Cortex of kidney (tissue), 1 donor: ENCODE measurements at regions not wholly inside any gene's neighbourhood (a gene's known extent, or its start where the extent isn't known, plus 50 kb on each side); places are given as distances from the start of the nearest gene placed in this dataset.

ENCODE experiments used
- DNase-seq: peaks from one replicate; lab custom pipeline; 2025; lab: John Stamatoyannopoulos, UW

GRCh38 chr3:193827040-193827669, 234.1 kb downstream of the OPA1 start:
- no peak for DNase-seq

GRCh38 chr3:193827871-193828270, 234.9 kb downstream of the OPA1 start:
- no peak for DNase-seq

GRCh38 chr3:193828477-193828876, 235.5 kb downstream of the OPA1 start:
- DNase-seq: no peak

- no peak for DNase-seq
Observed at GRCh38 chr3:193829781-193830180, 236.8 kb downstream of the OPA1 start.

GRCh38 chr3:193830791-193831191, 237.8 kb downstream of the OPA1 start:
- no peak for DNase-seq

- no peak for DNase-seq
Observed at GRCh38 chr3:193831495-193832455, 238.8 kb downstream of the OPA1 start.

- DNase-seq: no peak
Observed at GRCh38 chr3:193832833-193833413, 239.9 kb downstream of the OPA1 start.

GRCh38 chr3:193833592-193833991, 240.6 kb downstream of the OPA1 start:
- DNase-seq: no peak

- DNase-seq: no peak
Observed at GRCh38 chr3:193835414-193835813, 242.4 kb downstream of the OPA1 start.

- no peak for DNase-seq
Observed at GRCh38 chr3:193836511-193836910, 243.5 kb downstream of the OPA1 start.

GRCh38 chr3:193836918-193837317, 243.9 kb downstream of the OPA1 start:
- DNase-seq: no peak

GRCh38 chr3:193837347-193837827, 244.4 kb downstream of the OPA1 start:
- no peak for DNase-seq

GRCh38 chr3:193840111-193840641, 247.2 kb downstream of the OPA1 start:
- no peak for DNase-seq

GRCh38 chr3:193841581-193841980, 248.6 kb downstream of the OPA1 start:
- no peak for DNase-seq

- no peak for DNase-seq
Observed at GRCh38 chr3:193842029-193842798, 249.2 kb downstream of the OPA1 start.

- no peak for DNase-seq
Observed at GRCh38 chr3:193842832-193843473, 249.9 kb downstream of the OPA1 start.

GRCh38 chr3:193843474-193844301, 250.7 kb downstream of the OPA1 start:
- DNase-seq: no peak

GRCh38 chr3:193844472-193844871, 251.5 kb downstream of the OPA1 start:
- no peak for DNase-seq

- DNase-seq: no peak
Observed at GRCh38 chr3:193845144-193845543, 252.1 kb downstream of the OPA1 start.

GRCh38 chr3:193846569-193846968, 253.6 kb downstream of the OPA1 start:
- no peak for DNase-seq
